Lower leg skin (tissue), 4 donors: ENCODE measurements at regions not wholly inside any gene's neighbourhood (a gene's known extent, or its start where the extent isn't known, plus 50 kb on each side); places are given as distances from the start of the nearest gene placed in this dataset.

Source experiments
- DNase-seq, 2 donors: peaks; one replicate each; pipeline ENCODE4 v3.0.0-alpha.2; 2019; ENCODE audit warnings: low spot score in 2 of 2
- H3K4me3 ChIP-seq: fragments of 200-600 bp; sonication (generic); 2 replicates; pipeline ENCODE4 v1.5.1; 2017; ENCODE audit warnings: mild to moderate bottlenecking, low read depth; ENCODE audit not compliant: poor library complexity, severe bottlenecking
- CTCF ChIP-seq, 3 donors: fragments of 450-650 bp; IDR thresholded peaks; one replicate each; pipeline ENCODE4 v1.5.1; 2016; ENCODE audit warnings: antibody characterized with exemption in 3 of 3, mild to moderate bottlenecking in 3 of 3, moderate library complexity in 2 of 3
- POLR2A ChIP-seq, 2 donors: fragments of 450-650 bp; IDR thresholded peaks; one replicate each; pipeline ENCODE4 v1.6.1; 2016 to 2017; ENCODE audit warnings: antibody characterized with exemption in 2 of 2, mild to moderate bottlenecking in 1 of 2, moderate library complexity in 1 of 2
- WGBS, 2 donors: methylation state at CpG; one replicate each; pipeline ENCODE4 v1.1.5; 2018; 5-methylcytosine and 5-hydroxymethylcytosine counted together
- intact Hi-C: fragments of 100-400 bp; cut with DNase I; formaldehyde crosslinking; loops from one replicate; pipeline ENCODE4 v1.15.0; 2023; ENCODE audit warnings: low total_unique reads

DNA sequence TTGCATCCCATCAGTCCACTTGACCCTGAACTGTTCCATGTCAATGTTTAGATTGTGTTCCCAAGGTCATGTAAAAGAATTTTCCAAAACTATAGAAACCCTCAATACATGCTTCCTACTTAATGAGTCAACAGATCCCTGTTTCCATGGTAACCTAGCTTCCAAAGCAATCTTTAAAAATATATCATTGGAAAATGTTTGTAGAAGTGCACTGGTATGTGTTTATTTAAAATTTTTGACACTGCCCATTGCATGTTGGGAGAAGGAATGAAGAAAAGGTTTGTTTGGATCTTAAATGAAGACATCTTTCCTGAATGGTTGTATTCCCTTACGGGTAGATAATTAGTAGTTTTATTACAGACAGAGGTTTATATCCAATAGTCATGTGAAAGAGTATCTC, 345.3 kb downstream of the GABRG1 start:
- intact Hi-C loops: no loop called here
- no peak for DNase-seq
- 50 to 72% methylated on average over 1 of the region's 1 CpG for WGBS, 2 donors
- no peak overlapping the region for H3K4me3 ChIP-seq
- TF ChIP-seq POLR2A (IDR thresholded peaks at IDR 0.05) (no peak), CTCF (IDR thresholded peaks at IDR 0.05) (no peak)

DNA sequence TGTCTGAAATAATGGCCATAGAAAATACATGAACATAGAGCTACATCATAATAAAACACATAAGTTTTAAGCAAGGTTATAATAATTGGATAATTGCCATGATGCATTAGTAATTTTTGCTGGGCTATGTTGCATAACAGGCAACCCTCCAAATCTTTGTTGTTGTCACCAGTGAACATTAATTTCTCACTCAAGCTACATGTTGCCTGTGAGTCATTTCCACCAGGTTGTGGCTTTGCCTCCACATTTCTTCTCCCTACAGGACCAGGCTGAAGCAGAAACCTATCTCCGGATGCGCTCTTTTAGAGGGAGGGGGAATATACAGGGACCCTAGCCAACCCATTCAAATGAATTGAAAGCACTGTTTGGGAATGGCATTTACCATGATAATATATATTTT, 347.7 kb downstream of the GABRG1 start:
- no peak for DNase-seq
- H3K4me3 ChIP-seq: no peak overlapping the region
- TF ChIP-seq POLR2A (IDR thresholded peaks at IDR 0.05): no peak
- no peak for TF ChIP-seq CTCF (IDR thresholded peaks at IDR 0.05)
- WGBS, 2 donors: 62 to 86% methylated on average over 2 of the region's 2 CpGs
- intact Hi-C loops: no loop called here

- no peak for DNase-seq
- no peak overlapping the region for H3K4me3 ChIP-seq
- TF ChIP-seq POLR2A (IDR thresholded peaks at IDR 0.05): no peak
- no peak for TF ChIP-seq CTCF (IDR thresholded peaks at IDR 0.05)
- intact Hi-C loops: no loop called here
- WGBS, 2 donors: 79 to 86% methylated on average over 3 of the region's 3 CpGs
These were observed 352.9 kb downstream of the GABRG1 start for GRCh38 chr4:45770958-45771357.

DNA sequence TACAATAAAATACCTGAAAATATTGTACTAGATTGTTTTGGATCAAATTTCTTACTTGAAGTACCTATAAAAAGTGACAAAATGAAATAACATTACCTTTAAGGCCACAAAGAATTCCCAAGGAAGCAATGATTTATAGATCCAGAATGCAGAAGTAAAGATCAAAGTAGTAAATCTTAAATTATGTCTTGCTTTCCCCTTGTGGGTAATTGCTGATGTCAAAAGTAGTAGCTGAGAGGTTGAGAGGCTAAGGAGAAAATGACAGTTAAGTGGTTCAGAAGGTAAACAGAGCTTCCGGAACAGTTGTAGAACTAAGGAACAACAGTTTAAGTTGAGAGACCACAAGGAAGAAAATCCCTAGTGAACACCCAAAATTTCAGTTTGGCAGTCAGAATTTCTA, 358.3 kb downstream of the GABRG1 start:
- 17 to 31% methylated on average over 1 of the region's 1 CpG for WGBS, 2 donors
- no peak for TF ChIP-seq POLR2A (IDR thresholded peaks at IDR 0.05)
- TF ChIP-seq CTCF (IDR thresholded peaks at IDR 0.05): no peak
- no peak overlapping the region for H3K4me3 ChIP-seq
- intact Hi-C loops: no loop called here
- DNase-seq: no peak

GRCh38 chr4:45751877-45752530, 371.9 kb downstream of the GABRG1 start:
- WGBS, 2 donors: 58 to 76% methylated on average over 4 of the region's 4 CpGs
- TF ChIP-seq POLR2A (IDR thresholded peaks at IDR 0.05): no peak
- no peak for TF ChIP-seq CTCF (IDR thresholded peaks at IDR 0.05)
- no peak overlapping the region for H3K4me3 ChIP-seq
- intact Hi-C loops: no loop called here
- DNase-seq: no peak

DNA sequence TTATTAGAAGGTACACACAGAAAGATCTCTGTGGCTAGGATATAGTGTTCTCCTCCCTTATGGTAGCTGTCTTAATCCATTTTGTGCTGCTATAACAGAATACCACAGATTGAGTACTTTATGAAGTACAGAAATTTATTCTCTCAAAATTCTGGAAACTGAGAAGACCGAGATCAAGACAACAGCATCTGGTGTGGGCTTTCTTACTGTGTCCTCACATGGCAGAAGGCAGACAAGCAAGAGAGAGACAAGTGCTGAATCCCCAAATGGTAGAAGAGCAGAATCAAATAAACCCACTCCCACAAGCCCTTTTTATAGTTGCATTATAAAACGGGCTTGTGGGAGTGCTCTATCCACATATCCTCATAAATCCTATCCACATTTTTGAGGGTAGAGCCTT, 373.1 kb downstream of the GABRG1 start:
- H3K4me3 ChIP-seq: no peak overlapping the region
- TF ChIP-seq CTCF (IDR thresholded peaks at IDR 0.05) (no peak), POLR2A (IDR thresholded peaks at IDR 0.05) (no peak)
- intact Hi-C loops: no loop called here
- 61 to 67% methylated on average over 2 of the region's 2 CpGs for WGBS, 2 donors
- DNase-seq: no peak
